Endothelial cell of umbilical vein (primary cell): ENCODE measurements at regions not wholly inside any gene's neighbourhood (a gene's known extent, or its start where the extent isn't known, plus 50 kb on each side); places are given as distances from the start of the nearest gene placed in this dataset.

ENCODE experiments used
- CTCF ChIP-seq, 2 donors: IDR thresholded peaks; 1 replicate in 1 of 2; 2 replicates in 1 of 2; pipeline ENCODE4 v1.5.1; 2011; ENCODE audit warnings: low read length in 2 of 2, mild to moderate bottlenecking in 2 of 2, moderate library complexity in 2 of 2, control low read depth in 1 of 2, inconsistent platforms in 1 of 2, low read depth in 1 of 2; ENCODE audit not compliant: insufficient read depth in 1 of 2; ENCODE audit errors: extremely low read depth in 1 of 2
- EZH2 ChIP-seq: IDR thresholded peaks from 2 replicates; pipeline ENCODE4 v1.6.1; 2012; ENCODE audit warnings: borderline replicate concordance, low read depth, mild to moderate bottlenecking, moderate library complexity, low read length, inconsistent platforms; ENCODE audit not compliant: severe bottlenecking
- JUN ChIP-seq: IDR thresholded peaks from 2 replicates; pipeline ENCODE4 v1.6.1; 2011; ENCODE audit warnings: borderline replicate concordance, low read depth; ENCODE audit not compliant: insufficient read length, insufficient read depth
- MAX ChIP-seq: IDR thresholded peaks from 2 replicates; pipeline ENCODE4 v1.6.1; 2011; ENCODE audit not compliant: insufficient read depth, insufficient read length
- POLR2A ChIP-seq: IDR thresholded peaks from 2 replicates; pipeline ENCODE4 v1.6.1; 2012; ENCODE audit warnings: low read depth, mild to moderate bottlenecking, control low read depth, low read length
- POLR2AphosphoS5 ChIP-seq: IDR thresholded peaks from 2 replicates; pipeline ENCODE4 v1.6.1; 2012; ENCODE audit warnings: low read depth, mild to moderate bottlenecking, control low read depth, low read length, moderate library complexity; ENCODE audit not compliant: insufficient read depth

GRCh38 chr7:111654343-111654742, 92.1 kb upstream of the IMMP2L start:
- TF ChIP-seq POLR2A (no peak), CTCF (IDR thresholded peaks at IDR 0.05; ENCODE audit: extremely low read depth in 1 of 2, insufficient read depth in 1 of 2, low read depth in 1 of 2, low read length in 2 of 2) (no peak), EZH2 (no peak), POLR2AphosphoS5 (no peak), MAX (no peak), JUN (no peak)
